SK-N-SH treated with all-trans-retinoic acid at 6 μM for 48 hours (cell line): ENCODE measurements at regions not wholly inside any gene's neighbourhood (a gene's known extent, or its start where the extent isn't known, plus 50 kb on each side); places are given as distances from the start of the nearest gene placed in this dataset.
A peak's percentile ranks its signal among the peaks of the same experiment; 100 is the strongest.

Experiments
- ATAC-seq: fragments of 200-7000 bp; cut with Tn5 transposase; 3 replicates; pipeline ENCODE4 v1.9.1; 2020; ENCODE audit warnings: mild to moderate bottlenecking, moderate library complexity
- CREB5 ChIP-seq: fragments of 250-450 bp; sonication (Bioruptor Pico); IDR thresholded peaks from 2 replicates; pipeline ENCODE4 v1.5.1; 2020; ENCODE audit warnings: low read depth, mild to moderate bottlenecking, moderate library complexity
- CSDC2 ChIP-seq: fragments of 250-450 bp; sonication (Bioruptor Pico); IDR thresholded peaks from 2 replicates; pipeline ENCODE4 v1.5.0; 2020; ENCODE audit warnings: mild to moderate bottlenecking, moderate library complexity
- CSRNP3 ChIP-seq: fragments of 250-450 bp; sonication (Bioruptor Pico); IDR thresholded peaks from 2 replicates; pipeline ENCODE4 v1.5.1; 2021; ENCODE audit warnings: mild to moderate bottlenecking, moderate library complexity
- ESRRG ChIP-seq: fragments of 250-450 bp; sonication (Bioruptor Pico); IDR thresholded peaks from 2 replicates; pipeline ENCODE4 v1.6.1; 2021; ENCODE audit warnings: mild to moderate bottlenecking
- GLIS3 ChIP-seq: fragments of 250-450 bp; sonication (Bioruptor Pico); IDR thresholded peaks from 2 replicates; pipeline ENCODE4 v1.5.0; 2020; ENCODE audit warnings: mild to moderate bottlenecking, moderate library complexity
- ISL1 ChIP-seq: fragments of 250-450 bp; sonication (Bioruptor Pico); IDR thresholded peaks from 2 replicates; pipeline ENCODE4 v2.1.2; 2022; ENCODE audit warnings: mild to moderate bottlenecking, moderate library complexity
- OSR1 ChIP-seq: fragments of 250-450 bp; sonication (Bioruptor Pico); IDR thresholded peaks from 2 replicates; pipeline ENCODE4 v1.8.0; 2022; ENCODE audit warnings: moderate library complexity, mild to moderate bottlenecking, inconsistent platforms
- PATZ1 ChIP-seq: fragments of 250-450 bp; sonication (Bioruptor Pico); IDR thresholded peaks from 2 replicates; pipeline ENCODE4 v1.8.0; 2020; ENCODE audit warnings: mild to moderate bottlenecking, moderate library complexity, borderline replicate concordance
- POU6F1 ChIP-seq: fragments of 250-450 bp; sonication (Bioruptor Pico); IDR thresholded peaks from 2 replicates; pipeline ENCODE4 v1.8.0; 2021; ENCODE audit warnings: low read depth, mild to moderate bottlenecking, moderate library complexity, borderline replicate concordance
- PPARA ChIP-seq: fragments of 250-450 bp; sonication (Bioruptor Pico); IDR thresholded peaks from 2 replicates; pipeline ENCODE4 v1.5.0; 2020; ENCODE audit warnings: mild to moderate bottlenecking, borderline replicate concordance
- SNAI2 ChIP-seq: fragments of 250-450 bp; sonication (Bioruptor Pico); IDR thresholded peaks from 2 replicates; pipeline ENCODE4 v1.5.0; 2020; ENCODE audit warnings: mild to moderate bottlenecking, moderate library complexity
- TCF4 ChIP-seq: fragments of 250-450 bp; sonication (Bioruptor Pico); IDR thresholded peaks from 2 replicates; pipeline ENCODE4 v1.8.0; 2021; ENCODE audit warnings: mild to moderate bottlenecking, moderate library complexity, borderline replicate concordance
- TSHZ2 ChIP-seq: fragments of 250-450 bp; sonication (Bioruptor Pico); IDR thresholded peaks from 2 replicates; pipeline ENCODE4 v1.5.0; 2020; ENCODE audit warnings: mild to moderate bottlenecking, moderate library complexity
- ZC3H10 ChIP-seq: fragments of 250-450 bp; sonication (Bioruptor Pico); IDR thresholded peaks from 2 replicates; pipeline ENCODE4 v1.5.1; 2021; ENCODE audit warnings: mild to moderate bottlenecking, moderate library complexity
- ZFP3 ChIP-seq: fragments of 250-450 bp; sonication (Bioruptor Pico); IDR thresholded peaks from 2 replicates; pipeline ENCODE4 v1.5.0; 2020; ENCODE audit warnings: mild to moderate bottlenecking, moderate library complexity
- ZNF565 ChIP-seq: fragments of 450-650 bp; formaldehyde crosslinking; conservative IDR thresholded peaks from 2 replicates; pipeline ENCODE4 v1.5.0; 2020; ENCODE audit warnings: low read depth, mild to moderate bottlenecking, moderate library complexity
- ZNF8 ChIP-seq: fragments of 450-650 bp; formaldehyde crosslinking; IDR thresholded peaks from 2 replicates; pipeline ENCODE4 v1.5.0; 2020; ENCODE audit warnings: mild to moderate bottlenecking, moderate library complexity

- no peak for TF ChIP-seq CSRNP3 (CRISPR knock-in tag)
- no peak for TF ChIP-seq CSDC2
- TF ChIP-seq, all 23 proteins: peak for 3
Observed at GRCh38 chr5:158164296-158165047, 305.5 kb upstream of the CLINT1 start (continued).

GRCh38 chr5:158163451-158164295 lies 304.7 kb upstream of the CLINT1 start:
- peak; percentile 48 for ATAC-seq
- TF ChIP-seq TSHZ2 (CRISPR knock-in tag), result no peak
- no peak for TF ChIP-seq PPARA (CRISPR knock-in tag)
- no peak for TF ChIP-seq ZFP3
- TF ChIP-seq TCF4, result no peak
- TF ChIP-seq GLIS3, result no peak
- TF ChIP-seq POU6F1 (CRISPR knock-in tag), result no peak
- no peak for TF ChIP-seq ESRRG
- TF ChIP-seq SNAI2 (CRISPR knock-in tag), result no peak
- no peak; the same call in 1 of the 2 replicates for TF ChIP-seq PATZ1 (CRISPR knock-in tag)
- no peak for TF ChIP-seq ISL1 (CRISPR knock-in tag)
- TF ChIP-seq OSR1 (CRISPR knock-in tag), result no peak
- TF ChIP-seq CSRNP3 (CRISPR knock-in tag), result no peak
- no peak for TF ChIP-seq CREB5 (CRISPR knock-in tag)
- TF ChIP-seq ZNF8 (CRISPR knock-in tag), result no peak
- no peak for TF ChIP-seq ZC3H10
- TF ChIP-seq ZNF565 (CRISPR knock-in tag), result no peak
- TF ChIP-seq, all 23 proteins: peak for 0

- no peak for ATAC-seq
- TF ChIP-seq POU6F1 (CRISPR knock-in tag) (no peak), CSRNP3 (CRISPR knock-in tag) (no peak), TCF4 (no peak)
Observed at GRCh38 chr5:158162479-158163034, 303.6 kb upstream of the CLINT1 start.
